Prostate gland (tissue), 2 donors: ENCODE measurements at regions not wholly inside any gene's neighbourhood (a gene's known extent, or its start where the extent isn't known, plus 50 kb on each side); places are given as distances from the start of the nearest gene placed in this dataset.

ENCODE experiments used
- DNase-seq: peaks from one replicate; pipeline ENCODE4 v3.0.0-alpha.2; 2019; ENCODE audit warnings: low spot score
- H3K27ac ChIP-seq, 2 donors: fragments of 200-600 bp; sonication (generic); 2 replicates each; pipeline ENCODE4 v1.5.1; 2017 to 2019
- H3K27me3 ChIP-seq: fragments of 200-600 bp; sonication (generic); replicated peaks from 2 replicates; pipeline ENCODE4 v1.5.1; 2019; ENCODE audit not compliant: insufficient read depth
- H3K36me3 ChIP-seq, 2 donors: fragments of 200-600 bp; sonication (generic); 1 replicate in 1 of 2; 2 replicates in 1 of 2; pipeline versions ENCODE4 v1.5.1 to v1.8.1; 2017 to 2019
- H3K4me1 ChIP-seq: fragments of 200-600 bp; sonication (generic); replicated peaks from 2 replicates; pipeline ENCODE4 v1.5.1; 2019
- H3K4me3 ChIP-seq, 2 donors: fragments of 200-600 bp; sonication (generic); 2 replicates each; pipeline ENCODE4 v1.5.1; 2017 to 2019
- H3K9me3 ChIP-seq: fragments of 200-600 bp; sonication (generic); 2 replicates; pipeline ENCODE4 v1.5.1; 2017
- CTCF ChIP-seq, 4 experiments: fragments of 200-600 bp in 2 of 4; fragments of 450-650 bp in 2 of 4; sonication (generic) in 2 of 4; IDR thresholded peaks; 1 replicate in 3 of 4; 2 replicates in 1 of 4; pipeline ENCODE4 v1.5.1; 2016 to 2019; ENCODE audit warnings: antibody characterized with exemption in 4 of 4, mild to moderate bottlenecking in 2 of 4, moderate library complexity in 2 of 4
- POLR2A ChIP-seq: fragments of 450-650 bp; IDR thresholded peaks from one replicate; pipeline ENCODE4 v1.6.1; 2016; ENCODE audit warnings: antibody characterized with exemption, mild to moderate bottlenecking
- POLR2AphosphoS5 ChIP-seq: sonication (generic); formaldehyde crosslinking; IDR thresholded peaks from one replicate; pipeline ENCODE4 v1.6.1; 2017; ENCODE audit warnings: antibody characterized with exemption
- WGBS: methylation state at CpG from one replicate; pipeline ENCODE4 v1.1.5; 2018; 5-methylcytosine and 5-hydroxymethylcytosine counted together
- intact Hi-C: fragments of 100-400 bp; cut with DNase I; formaldehyde crosslinking; loops from one replicate; pipeline ENCODE4 v1.14.2; 2022

DNA sequence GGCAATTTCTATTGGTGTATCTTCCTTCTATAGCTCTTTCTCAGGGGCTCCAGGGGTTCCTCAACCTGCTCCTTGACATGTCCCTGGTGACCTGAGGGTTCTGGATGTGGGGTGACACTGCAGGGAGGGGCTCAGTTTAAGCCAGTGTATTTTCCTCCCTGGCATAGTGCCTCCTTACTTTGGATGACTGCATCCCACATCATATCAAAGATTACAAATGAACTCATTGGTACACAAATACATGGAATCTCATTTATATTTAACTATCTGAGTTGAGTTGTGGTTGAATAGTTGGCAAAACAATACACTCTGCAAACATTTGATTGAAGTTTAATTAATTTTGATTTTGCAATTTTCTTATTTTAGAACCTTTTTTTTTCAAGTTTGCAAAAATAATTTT is 268.2 kb upstream of the SKOR2 start:
- no peaks in the 10 kb centered on the region for H3K4me1 ChIP-seq
- no peaks in the 10 kb centered on the region for H3K9me3 ChIP-seq
- no peaks in the 10 kb centered on the region for H3K36me3 ChIP-seq
- H3K4me3 ChIP-seq, result no peak overlapping the region
- H3K27me3 ChIP-seq, result no peaks in the 10 kb centered on the region
- intact Hi-C loops, result no loop called here
- no peak overlapping the region for H3K27ac ChIP-seq
- DNase-seq, result no peak
- TF ChIP-seq CTCF (IDR thresholded peaks at IDR 0.05) (no peak), POLR2AphosphoS5 (no peak), POLR2A (no peak)

DNA sequence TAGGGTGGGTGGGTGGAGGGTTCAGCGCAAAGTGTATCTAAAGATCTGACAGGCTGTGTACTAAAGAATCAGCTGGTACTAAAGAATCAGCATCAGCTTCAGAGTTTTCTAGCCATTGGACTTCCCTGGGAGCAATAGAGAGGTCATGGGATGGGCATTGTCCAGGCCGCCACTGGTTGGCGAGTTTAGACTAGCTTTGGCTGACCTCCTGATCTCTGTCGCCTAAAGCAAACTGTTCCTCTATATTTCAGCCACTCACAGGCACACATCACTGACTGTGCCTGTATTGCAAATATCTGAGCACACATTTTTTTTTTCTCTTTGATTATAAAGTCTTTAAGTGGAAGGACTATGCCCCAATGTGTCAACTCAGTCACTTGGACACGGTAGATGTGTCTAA is 267.8 kb upstream of the SKOR2 start:
- Histone ChIP-seq H3K27ac (no peak overlapping the region), H3K27me3 (no peaks in the 10 kb centered on the region), H3K9me3 (no peaks in the 10 kb centered on the region), H3K36me3 (no peaks in the 10 kb centered on the region), H3K4me3 (no peak overlapping the region), H3K4me1 (no peaks in the 10 kb centered on the region)
- no peak for DNase-seq
- 76% methylated on average over 5 of the region's 5 CpGs for WGBS
- TF ChIP-seq CTCF (IDR thresholded peaks at IDR 0.05), result no peak
- intact Hi-C loops, result no loop called here

GRCh38 chr18:47513614-47514013 is 262.2 kb upstream of the SKOR2 start:
- Histone ChIP-seq H3K9me3 (no peaks in the 10 kb centered on the region), H3K27me3 (no peaks in the 10 kb centered on the region), H3K36me3 (no peaks in the 10 kb centered on the region), H3K4me3 (no peak overlapping the region), H3K27ac (no peak overlapping the region), H3K4me1 (no peaks in the 10 kb centered on the region)
- WGBS, result 79% methylated on average over 3 of the region's 3 CpGs
- DNase-seq, result no peak
- TF ChIP-seq POLR2AphosphoS5 (no peak), POLR2A (no peak), CTCF (IDR thresholded peaks at IDR 0.05) (no peak)
- intact Hi-C loops, result no loop called here

- H3K27me3 ChIP-seq, result no peaks in the 10 kb centered on the region
- DNase-seq, result no peak
- no peaks in the 10 kb centered on the region for H3K4me1 ChIP-seq
- no peaks in the 10 kb centered on the region for H3K9me3 ChIP-seq
- H3K36me3 ChIP-seq, result no peaks in the 10 kb centered on the region
- H3K27ac ChIP-seq, result no peak overlapping the region
- intact Hi-C loops, result no loop called here
- no peak for TF ChIP-seq POLR2A
- no peak for TF ChIP-seq POLR2AphosphoS5
- no peak for TF ChIP-seq CTCF (IDR thresholded peaks at IDR 0.05)
- 85% methylated on average over 13 of the region's 13 CpGs for WGBS
- H3K4me3 ChIP-seq, result no peak overlapping the region
These were observed 261.4 kb upstream of the SKOR2 start for GRCh38 chr18:47512726-47513435.

- no peaks in the 10 kb centered on the region for H3K36me3 ChIP-seq
- H3K27ac ChIP-seq, result no peak overlapping the region
- DNase-seq, result no peak
- no peak overlapping the region for H3K4me3 ChIP-seq
- TF ChIP-seq CTCF (IDR thresholded peaks at IDR 0.05) (no peak), POLR2A (no peak), POLR2AphosphoS5 (no peak)
- 34% methylated on average over 6 of the region's 6 CpGs for WGBS
- H3K27me3 ChIP-seq, result no peaks in the 10 kb centered on the region
- H3K9me3 ChIP-seq, result no peaks in the 10 kb centered on the region
- no peaks in the 10 kb centered on the region for H3K4me1 ChIP-seq
- intact Hi-C loops, result no loop called here
These were observed 260.6 kb upstream of the SKOR2 start for GRCh38 chr18:47512056-47512455.
